GM19328 (cell line): ENCODE measurements at regions not wholly inside any gene's neighbourhood (a gene's known extent, or its start where the extent isn't known, plus 50 kb on each side); places are given as distances from the start of the nearest gene placed in this dataset.

ENCODE experiments used
- ATAC-seq: cut with Tn5 transposase; IDR thresholded peaks from one replicate; pipeline ENCODE4 v1.9.1; 2021; ENCODE audit warnings: mild to moderate bottlenecking, moderate library complexity; ENCODE audit not compliant: unreplicated experiment

- no peak for ATAC-seq
Measured at GRCh38 chr1:87763483-87763882, 434.8 kb downstream of the LMO4 start.

- ATAC-seq: no peak
Measured at GRCh38 chr1:87765057-87765680, 436.5 kb downstream of the LMO4 start.

DNA sequence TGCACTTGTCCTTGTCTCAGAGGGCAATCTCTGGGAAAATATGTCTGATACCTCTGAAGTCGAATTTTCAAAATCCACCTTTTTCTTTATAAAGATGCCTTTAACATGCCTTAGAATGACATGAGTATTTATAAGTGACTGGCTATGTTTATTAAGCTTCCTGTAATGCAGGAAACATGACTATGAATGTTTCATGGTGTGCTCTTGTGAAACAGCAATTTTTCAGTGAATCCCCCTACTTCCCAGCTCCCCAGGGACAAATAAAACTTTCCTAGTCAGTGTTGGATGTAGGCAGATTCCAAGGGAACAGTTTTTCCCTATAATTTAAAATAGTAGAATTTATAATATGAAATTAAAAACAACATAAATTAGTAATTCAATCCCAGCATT, 437.0 kb downstream of the LMO4 start:
- no peak for ATAC-seq

- ATAC-seq: no peak
Measured at GRCh38 chr1:87766737-87767136, 438.1 kb downstream of the LMO4 start.

- no peak for ATAC-seq
Measured at GRCh38 chr1:87778896-87779295, 450.2 kb downstream of the LMO4 start.

DNA sequence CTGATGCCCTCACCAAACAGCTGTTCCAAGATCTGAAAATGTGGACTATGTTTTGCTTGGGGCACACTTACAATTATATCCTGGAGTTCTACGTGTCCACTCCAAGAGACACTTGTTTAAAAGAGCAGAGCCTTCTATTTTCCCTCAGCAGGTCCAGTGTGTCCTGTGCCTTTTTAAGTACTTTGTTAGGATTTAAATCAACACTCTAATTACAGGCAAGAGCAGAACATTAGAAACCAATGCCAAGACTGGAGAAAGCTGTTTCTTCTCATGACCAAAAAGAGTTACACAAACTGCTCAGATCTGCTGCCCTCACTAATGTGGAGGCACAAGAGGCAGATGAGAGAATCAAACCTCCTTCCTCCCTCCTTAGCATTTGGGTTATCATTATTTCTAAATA, 452.9 kb downstream of the LMO4 start:
- no peak for ATAC-seq

GRCh38 chr1:87783315-87783714, 454.6 kb downstream of the LMO4 start:
- ATAC-seq: no peak

DNA sequence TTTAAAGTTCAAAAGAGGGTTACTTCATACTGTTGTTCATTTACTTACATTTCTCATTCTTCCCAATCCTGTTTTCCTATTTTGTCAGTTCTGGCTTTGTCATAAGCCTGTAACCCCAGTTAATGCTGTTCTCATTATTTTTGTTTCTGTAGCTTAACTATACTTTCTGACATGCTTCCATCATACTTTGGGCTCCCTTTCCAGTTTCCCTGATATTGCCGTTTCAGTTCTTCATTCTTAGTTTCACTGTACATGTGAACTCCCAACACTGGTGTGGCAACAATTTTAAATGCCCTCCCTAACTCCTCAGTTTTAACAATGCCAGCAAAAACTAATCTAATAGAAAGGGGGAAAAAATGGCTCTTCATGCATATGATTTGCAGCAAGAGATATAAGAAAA, 456.7 kb downstream of the LMO4 start:
- no peak for ATAC-seq

- ATAC-seq: no peak
Measured at GRCh38 chr1:87786229-87786628, 457.5 kb downstream of the LMO4 start.

DNA sequence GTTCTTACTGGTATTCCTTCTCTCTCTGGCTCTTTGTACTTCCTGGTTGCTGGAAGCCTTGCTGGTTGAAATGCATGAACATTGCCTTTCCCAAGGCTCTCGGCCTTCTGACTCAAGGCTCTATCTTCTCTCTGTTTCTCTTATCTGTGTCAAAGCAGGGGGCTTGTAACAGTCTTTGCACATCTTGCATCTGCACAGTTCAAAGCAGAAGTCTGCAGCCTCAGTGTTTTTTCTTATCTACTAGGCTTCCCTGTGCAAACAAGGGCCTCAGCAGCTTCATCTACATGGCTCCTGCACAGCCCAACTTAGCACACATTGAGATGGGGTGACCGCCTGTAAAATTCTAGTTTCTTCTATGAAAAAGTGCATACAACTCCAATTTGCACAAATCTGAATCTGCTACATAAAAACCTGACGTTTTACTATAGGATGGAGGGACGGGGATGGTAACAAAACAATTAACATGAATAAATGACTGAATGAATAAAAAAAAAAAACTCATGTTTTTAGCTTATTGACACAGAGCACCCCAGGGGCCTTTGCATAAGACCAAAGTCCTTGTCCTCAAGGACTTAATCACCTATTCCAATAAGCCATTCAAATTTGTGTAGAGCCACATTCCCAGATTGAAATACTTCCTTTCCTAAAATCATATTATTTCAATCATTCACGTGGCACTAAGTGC, 458.3 kb downstream of the LMO4 start:
- no peak for ATAC-seq

GRCh38 chr1:87787551-87787950, 458.9 kb downstream of the LMO4 start:
- ATAC-seq: no peak

DNA sequence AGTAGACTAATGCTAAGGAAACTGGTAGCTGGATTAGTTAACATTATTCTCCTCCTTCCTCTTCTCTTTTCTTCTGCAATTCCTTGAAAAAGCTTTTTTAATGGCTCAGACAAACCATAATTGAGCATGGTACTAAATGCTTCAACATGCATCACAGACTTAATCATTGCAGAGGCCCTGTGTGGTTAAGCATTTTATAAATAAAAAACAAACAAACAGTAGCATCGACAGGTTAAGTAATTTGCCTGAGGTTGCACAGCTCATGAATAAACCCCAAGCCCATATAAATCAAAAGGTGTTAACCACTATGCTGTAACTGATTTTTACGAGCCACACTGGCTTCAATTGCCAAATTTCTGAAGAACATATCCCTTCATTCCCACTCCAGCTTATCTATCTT, 462.1 kb downstream of the LMO4 start:
- no peak for ATAC-seq

DNA sequence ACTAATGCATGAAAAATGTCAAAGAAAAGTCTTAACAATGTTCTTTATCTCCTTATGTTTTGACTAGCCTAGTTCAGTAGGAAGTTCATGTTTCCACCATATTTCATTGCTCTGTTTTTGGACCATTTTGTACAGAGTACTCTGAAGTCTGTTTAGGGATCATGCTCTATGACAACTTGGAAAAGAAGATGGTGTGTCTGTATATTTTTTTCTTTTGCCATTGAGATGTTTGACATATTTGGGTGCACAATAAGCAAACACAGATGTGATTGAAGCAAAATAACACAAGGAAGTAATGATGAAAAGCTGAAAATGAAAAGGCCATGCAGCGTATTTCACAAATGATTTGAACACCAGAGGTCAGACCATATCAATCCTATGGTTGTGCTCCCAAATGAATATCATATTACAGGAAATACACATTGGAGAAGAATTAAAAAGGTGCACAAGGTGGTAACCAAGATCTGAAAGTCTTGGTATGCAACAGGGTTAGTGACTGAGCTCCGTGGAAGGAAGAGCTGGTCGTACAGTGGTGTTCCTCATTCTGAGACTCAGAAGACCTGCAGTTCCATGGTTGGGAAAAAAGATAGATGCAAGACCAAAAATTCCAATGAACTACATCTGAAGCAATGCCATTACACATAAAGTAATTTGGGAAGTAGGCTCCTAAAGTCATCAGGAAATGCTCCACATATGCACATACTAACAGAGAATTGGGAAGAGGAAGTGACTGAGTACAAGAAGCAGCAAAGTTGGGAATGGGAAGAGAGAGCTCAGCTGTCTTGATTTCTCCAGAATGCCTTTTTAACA, 463.5 kb downstream of the LMO4 start:
- ATAC-seq: no peak

- ATAC-seq: no peak
Measured at GRCh38 chr1:87794788-87795614, 466.3 kb downstream of the LMO4 start.

GRCh38 chr1:87795615-87796337, 467.1 kb downstream of the LMO4 start:
- ATAC-seq: no peak

DNA sequence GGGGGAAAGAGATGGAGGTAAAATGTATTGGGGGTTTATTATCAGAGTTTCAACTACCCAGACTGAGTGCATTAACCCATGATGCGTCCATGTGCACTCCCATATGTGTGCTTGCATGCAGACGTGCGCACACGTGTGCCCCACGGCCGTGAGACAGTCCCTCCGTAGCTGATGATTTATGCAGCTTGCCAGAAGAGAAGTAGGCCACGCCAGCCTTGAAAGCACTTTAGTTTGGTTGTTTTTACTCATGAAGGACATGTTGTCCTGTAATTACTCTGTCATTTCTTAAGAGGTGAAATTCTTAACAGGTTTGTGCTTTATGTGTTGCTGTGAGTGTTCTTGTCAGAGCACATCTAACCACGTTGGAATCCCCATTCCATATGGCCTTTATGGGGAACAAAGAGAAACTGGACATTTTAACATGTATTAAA, 467.8 kb downstream of the LMO4 start:
- ATAC-seq: no peak

GRCh38 chr1:87799451-87799850, 470.8 kb downstream of the LMO4 start:
- ATAC-seq: no peak

- no peak for ATAC-seq
Measured at GRCh38 chr1:87800006-87800405, 471.3 kb downstream of the LMO4 start.

DNA sequence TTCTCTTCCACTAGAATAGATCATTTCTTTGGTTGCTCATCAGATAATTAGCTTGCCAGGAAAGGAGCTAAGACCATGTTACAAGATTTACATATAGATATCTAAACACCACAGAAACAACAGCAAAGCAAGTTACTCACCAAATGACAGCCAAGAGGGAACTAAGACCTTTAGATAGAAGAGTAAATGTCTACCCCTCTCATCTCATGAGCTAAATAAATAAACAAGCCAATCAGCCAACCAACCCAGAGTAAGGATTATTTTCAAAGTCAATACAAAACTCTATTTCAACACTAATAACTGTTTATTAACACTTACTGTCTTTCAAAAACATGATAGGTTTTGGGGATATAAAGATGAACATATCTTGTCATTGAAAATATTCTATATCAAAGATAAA, 474.7 kb downstream of the LMO4 start:
- no peak for ATAC-seq

GRCh38 chr1:87804128-87804527, 475.4 kb downstream of the LMO4 start:
- no peak for ATAC-seq
